Erythroblast (primary cell): ENCODE measurements at regions not wholly inside any gene's neighbourhood (a gene's known extent, or its start where the extent isn't known, plus 50 kb on each side); places are given as distances from the start of the nearest gene placed in this dataset.

Experiments used
- GATA1 ChIP-seq: IDR thresholded peaks from 2 replicates; pipeline ENCODE4 v1.6.1; 2011; ENCODE audit warnings: low read depth, mild to moderate bottlenecking, control low read depth, low read length, moderate library complexity
- POLR2A ChIP-seq: IDR thresholded peaks from 2 replicates; pipeline ENCODE4 v1.6.1; 2011; ENCODE audit warnings: mild to moderate bottlenecking, low read length

- TF ChIP-seq POLR2A, result no peak
- no peak for TF ChIP-seq GATA1
Measured at GRCh38 chr16:64542152-64542551, 579.7 kb downstream of the CDH11 start.
